B cell (primary cell): ENCODE measurements at regions not wholly inside any gene's neighbourhood (a gene's known extent, or its start where the extent isn't known, plus 50 kb on each side); places are given as distances from the start of the nearest gene placed in this dataset.
"Not testable (repeated sequence)": the region's sequence is repeated elsewhere in the genome, so short reads cannot be mapped to it uniquely, and the experiment has no call there.

Experiments used
- ATAC-seq: fragments of 200-7000 bp; cut with Tn5 transposase; one replicate; pipeline ENCODE4 v1.10.0; 2021; ENCODE audit warnings: low read depth, mild to moderate bottlenecking, moderate number of reproducible peaks, moderate library complexity
- CTCF ChIA-PET: fragments of 350-600 bp; sonication (Branson Sonifier 250); formaldehyde crosslinking; loops from one replicate; lab custom pipeline; 2021; ENCODE audit warnings: antibody characterized with exemption, inconsistent platforms; lab: Charles Lee
- POLR2A ChIA-PET: fragments of 350-600 bp; sonication (Branson Sonifier 250); formaldehyde crosslinking; loops from one replicate; lab custom pipeline; 2021; ENCODE audit warnings: antibody characterized with exemption; lab: Charles Lee
- DNase-seq: peaks from one replicate; pipeline ENCODE4 v3.0.0; 2013
- H2AFZ ChIP-seq: 2 replicates; pipeline ENCODE4 v1.6.1; 2012; ENCODE audit warnings: mild to moderate bottlenecking, low read depth, low read length; ENCODE audit not compliant: insufficient read depth, poor library complexity, severe bottlenecking
- H3K27ac ChIP-seq, 2 donors: 1 replicate in 1 of 2; 2 replicates in 1 of 2; pipeline ENCODE4 v1.5.1; 2012 to 2013; ENCODE audit warnings: low read length in 2 of 2, mild to moderate bottlenecking in 2 of 2, moderate library complexity in 1 of 2
- H3K27me3 ChIP-seq, 4 experiments: fragments of 200-600 bp in 1 of 4; sonication (generic) in 1 of 4; replicated peaks in 1 of 4; 1 replicate in 2 of 4; 2 replicates in 2 of 4; pipeline versions ENCODE4 v1.6.1 to v1.7.0; 2013 to 2016; ENCODE audit warnings: low read length in 3 of 4, mild to moderate bottlenecking in 2 of 4, mixed read lengths in 1 of 4, moderate library complexity in 1 of 4; ENCODE audit not compliant: insufficient read depth in 4 of 4, control insufficient read depth in 3 of 4; ENCODE audit errors: control extremely low read depth in 1 of 4
- H3K36me3 ChIP-seq, 2 experiments: replicated peaks in 1 of 2; 1 replicate in 1 of 2; 2 replicates in 1 of 2; pipeline versions ENCODE4 v1.6.1 to v1.7.1; 2013; ENCODE audit warnings: low read length in 1 of 2; ENCODE audit not compliant: insufficient read depth in 2 of 2, control insufficient read depth in 1 of 2; ENCODE audit errors: control extremely low read depth in 1 of 2, extremely low read depth in 1 of 2
- H3K4me1 ChIP-seq, 2 donors: fragments of 200-600 bp in 1 of 2; sonication (generic) in 1 of 2; 1 replicate in 1 of 2; 2 replicates in 1 of 2; pipeline versions ENCODE4 v1.5.1 to v1.6.1; 2013 to 2017; ENCODE audit warnings: low read length in 2 of 2; ENCODE audit not compliant: control insufficient read depth in 2 of 2, insufficient read depth in 2 of 2
- H3K4me2 ChIP-seq: replicated peaks from 2 replicates; pipeline ENCODE3; 2012; ENCODE audit warnings: mild to moderate bottlenecking, low read depth, low read length; ENCODE audit not compliant: poor library complexity, severe bottlenecking
- H3K4me3 ChIP-seq, 5 experiments: fragments of 200-600 bp in 1 of 5; sonication (generic) in 1 of 5; 1 replicate in 3 of 5; 2 replicates in 2 of 5; pipeline versions ENCODE4 v1.5.1 to v1.7.0; 2011 to 2016; ENCODE audit warnings: low read length in 4 of 5, mild to moderate bottlenecking in 4 of 5, low read depth in 2 of 5, control low read depth in 1 of 5, moderate library complexity in 1 of 5; ENCODE audit not compliant: insufficient read depth in 1 of 5; ENCODE audit errors: control extremely low read depth in 1 of 5, extremely low read depth in 1 of 5
- H3K79me2 ChIP-seq: fragments of 200-600 bp; sonication (generic); one replicate; pipeline ENCODE4 v1.6.0; 2016; ENCODE audit warnings: low read length; ENCODE audit not compliant: control insufficient read depth, insufficient read depth
- H3K9ac ChIP-seq: fragments of 200-600 bp; sonication (generic); 2 replicates; pipeline ENCODE4 v1.6.1; 2017; ENCODE audit warnings: mild to moderate bottlenecking, low read length, moderate library complexity
- H3K9me3 ChIP-seq, 3 donors: one replicate each; pipeline versions ENCODE4 v1.6.1 to v1.7.1; 2013; ENCODE audit warnings: low read length in 2 of 3; ENCODE audit not compliant: control insufficient read depth in 2 of 3, insufficient read depth in 1 of 3; ENCODE audit errors: control extremely low read depth in 1 of 3
- H4K20me1 ChIP-seq: 2 replicates; pipeline ENCODE4 v1.6.0; 2012; ENCODE audit warnings: mild to moderate bottlenecking, low read length; ENCODE audit not compliant: insufficient read depth, control insufficient read depth, poor library complexity, severe bottlenecking
- H3K27ac Mint-ChIP-seq: one replicate; pipeline ENCODE4 v1.8.0; 2021; ENCODE audit warnings: mixed read lengths
- H3K27me3 Mint-ChIP-seq: one replicate; pipeline ENCODE4 v1.8.0; 2021; ENCODE audit warnings: mixed read lengths
- H3K4me1 Mint-ChIP-seq: one replicate; pipeline ENCODE4 v1.8.0; 2021; ENCODE audit warnings: mixed read lengths
- H3K4me3 Mint-ChIP-seq: one replicate; pipeline ENCODE4 v1.8.0; 2021; ENCODE audit warnings: mixed read lengths
- H3K9me3 Mint-ChIP-seq: one replicate; pipeline ENCODE4 v1.8.0; 2022; ENCODE audit warnings: mixed read lengths; ENCODE audit not compliant: insufficient read depth
- EZH2 ChIP-seq: IDR thresholded peaks from 2 replicates; pipeline ENCODE4 v1.6.1; 2012; ENCODE audit warnings: borderline replicate concordance, low read depth, mild to moderate bottlenecking, moderate library complexity, low read length; ENCODE audit not compliant: insufficient read depth, poor library complexity, severe bottlenecking
- WGBS: methylation state at CpG from one replicate; pipeline ENCODE4 v1.1.5; 2013; ENCODE audit warnings: missing lambda C conversion rate; ENCODE audit not compliant: insufficient coverage; 5-methylcytosine and 5-hydroxymethylcytosine counted together
- intact Hi-C: fragments of 100-400 bp; cut with micrococcal nuclease; formaldehyde crosslinking; loops from one replicate; pipeline ENCODE4 v1.10.0; 2022
- TF ChIP-seq, protein P1 (sequence below): fragments of 200-600 bp; IDR thresholded peaks from one replicate; pipeline ENCODE4 v1.8.0; 2022; ENCODE audit warnings: antibody characterized with exemption, mild to moderate bottlenecking

DNA sequence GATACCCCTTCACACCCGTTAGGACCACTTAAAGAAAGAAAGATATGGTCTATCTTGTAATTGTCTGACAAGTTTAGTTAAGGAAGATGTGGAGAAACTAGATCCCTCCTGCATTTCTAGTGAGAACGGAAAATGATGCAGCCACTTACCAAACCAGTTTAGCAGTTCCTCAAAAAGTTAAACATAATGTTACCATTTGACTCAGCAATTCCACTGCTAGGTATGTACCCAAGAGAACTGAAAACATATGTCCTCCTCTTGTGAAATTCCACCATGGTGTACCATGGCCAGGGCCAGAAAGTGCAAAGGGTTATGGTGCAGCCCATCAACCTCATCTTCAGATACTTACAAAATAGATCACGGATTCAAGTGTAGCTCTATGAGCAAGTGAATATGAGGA lies 79.0 kb upstream of the ID2 start:
- POLR2A ChIA-PET: no interaction called here
- H3K27ac Mint-ChIP-seq: no peak overlapping the region

DNA sequence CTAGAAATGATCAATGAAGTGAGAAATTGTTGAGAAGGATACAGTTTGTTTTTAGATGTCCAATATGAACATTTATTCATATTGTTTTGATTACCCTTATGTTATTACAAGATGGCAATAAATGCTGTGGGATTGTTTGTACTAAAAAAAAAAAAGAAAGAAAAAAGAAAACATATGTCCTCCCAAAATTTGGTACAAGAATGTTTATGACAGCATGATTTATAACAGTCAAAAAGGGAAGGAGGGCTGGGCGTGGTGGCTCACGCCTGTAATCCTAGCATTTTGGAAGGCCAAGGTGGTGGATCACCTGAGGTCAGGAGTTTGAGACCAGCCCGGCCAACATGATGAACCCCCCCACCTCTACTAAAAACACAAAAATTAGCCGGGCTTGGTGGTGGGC lies 78.5 kb upstream of the ID2 start:
- CTCF ChIA-PET, H2AFZ ChIP-seq, H3K27ac Mint-ChIP-seq, DNase-seq, H3K9ac ChIP-seq, H3K79me2 ChIP-seq, H3K9me3 ChIP-seq, POLR2A ChIA-PET, H3K9me3 Mint-ChIP-seq, H3K36me3 ChIP-seq, H3K4me3 ChIP-seq, H3K27ac ChIP-seq, H3K4me1 ChIP-seq, H3K4me3 Mint-ChIP-seq, H3K4me1 Mint-ChIP-seq, ATAC-seq, intact Hi-C loops, H3K27me3 Mint-ChIP-seq, H4K20me1 ChIP-seq, H3K27me3 ChIP-seq, H3K4me2 ChIP-seq: not testable (repeated sequence)
- WGBS: no CpG with 5 or more reads among the region's 4 CpGs

More for the DNA sequence above, 79.0 kb upstream of the ID2 start:
- Histone ChIP-seq H4K20me1 (no peaks in the 10 kb centered on the region), H2AFZ (no peak overlapping the region), H3K36me3 (no peaks in the 10 kb centered on the region), H3K27me3 (peaks cover 0 to 7% (median 0%) of the 10 kb centered on the region in 4 experiments), H3K79me2 (no peaks in the 10 kb centered on the region), H3K4me3 (no peak overlapping the region), H3K4me2 (no peak overlapping the region), H3K9ac (no peak overlapping the region), H3K9me3 (no peaks in the 10 kb centered on the region), H3K4me1 (no peaks in the 10 kb centered on the region), H3K27ac (no peak overlapping the region)
- CTCF ChIA-PET: no interaction called here
- TF ChIP-seq, protein P1, sequence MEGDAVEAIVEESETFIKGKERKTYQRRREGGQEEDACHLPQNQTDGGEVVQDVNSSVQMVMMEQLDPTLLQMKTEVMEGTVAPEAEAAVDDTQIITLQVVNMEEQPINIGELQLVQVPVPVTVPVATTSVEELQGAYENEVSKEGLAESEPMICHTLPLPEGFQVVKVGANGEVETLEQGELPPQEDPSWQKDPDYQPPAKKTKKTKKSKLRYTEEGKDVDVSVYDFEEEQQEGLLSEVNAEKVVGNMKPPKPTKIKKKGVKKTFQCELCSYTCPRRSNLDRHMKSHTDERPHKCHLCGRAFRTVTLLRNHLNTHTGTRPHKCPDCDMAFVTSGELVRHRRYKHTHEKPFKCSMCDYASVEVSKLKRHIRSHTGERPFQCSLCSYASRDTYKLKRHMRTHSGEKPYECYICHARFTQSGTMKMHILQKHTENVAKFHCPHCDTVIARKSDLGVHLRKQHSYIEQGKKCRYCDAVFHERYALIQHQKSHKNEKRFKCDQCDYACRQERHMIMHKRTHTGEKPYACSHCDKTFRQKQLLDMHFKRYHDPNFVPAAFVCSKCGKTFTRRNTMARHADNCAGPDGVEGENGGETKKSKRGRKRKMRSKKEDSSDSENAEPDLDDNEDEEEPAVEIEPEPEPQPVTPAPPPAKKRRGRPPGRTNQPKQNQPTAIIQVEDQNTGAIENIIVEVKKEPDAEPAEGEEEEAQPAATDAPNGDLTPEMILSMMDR: no peak
- no peak for TF ChIP-seq EZH2
- ATAC-seq (no peak), DNase-seq (no peak)
- no peaks in the 10 kb centered on the region for H3K4me1 Mint-ChIP-seq
- no CpG with 5 or more reads among the region's 3 CpGs for WGBS
- no peak overlapping the region for H3K4me3 Mint-ChIP-seq
- no peaks in the 10 kb centered on the region for H3K9me3 Mint-ChIP-seq
- intact Hi-C loops: no loop called here
- peaks cover 8% of the 10 kb centered on the region for H3K27me3 Mint-ChIP-seq
